ENCODE measurements at regions not wholly inside any gene's neighbourhood (a gene's known extent, or its start where the extent isn't known, plus 50 kb on each side); places are given as distances from the start of the nearest gene placed in this dataset.
"Not testable (repeated sequence)": the region's sequence is repeated elsewhere in the genome, so short reads cannot be mapped to it uniquely, and the experiment has no call there.

GRCh38 chr6:51052716-51053115 is 234.0 kb downstream of the TFAP2B start:
- not testable (repeated sequence) for DNase-seq

- DNase-seq = not testable (repeated sequence)
Observed at GRCh38 chr6:51055316-51055715, 236.6 kb downstream of the TFAP2B start.

GRCh38 chr6:51057296-51057695 is 238.6 kb downstream of the TFAP2B start:
- no peak for DNase-seq

- DNase-seq = no peak
Observed at GRCh38 chr6:51060262-51060762, 241.6 kb downstream of the TFAP2B start.

- DNase-seq = no peak
Observed at GRCh38 chr6:51062166-51062722, 243.6 kb downstream of the TFAP2B start.

- no peak for DNase-seq
Observed at GRCh38 chr6:51077821-51078518, 259.3 kb downstream of the TFAP2B start.

GRCh38 chr6:51090343-51090742 is 271.7 kb downstream of the TFAP2B start:
- no peak for DNase-seq

- no peak for DNase-seq
Observed at GRCh38 chr6:51093871-51094270, 275.2 kb downstream of the TFAP2B start.

GRCh38 chr6:51094271-51094670 is 275.6 kb downstream of the TFAP2B start:
- no peak for DNase-seq

- DNase-seq = no peak
Observed at GRCh38 chr6:51098246-51098645, 279.6 kb downstream of the TFAP2B start.

GRCh38 chr6:51098791-51099190 is 280.1 kb downstream of the TFAP2B start:
- DNase-seq = no peak

- no peak for DNase-seq
Observed at GRCh38 chr6:51099201-51099600, 280.5 kb downstream of the TFAP2B start.

- no peak for DNase-seq
Observed at GRCh38 chr6:51105357-51105756, 286.7 kb downstream of the TFAP2B start.

GRCh38 chr6:51107769-51108203 is 289.1 kb downstream of the TFAP2B start:
- DNase-seq = no peak

GRCh38 chr6:51108563-51109234 is 290.0 kb downstream of the TFAP2B start:
- DNase-seq = no peak

GRCh38 chr6:51112731-51113130 is 294.1 kb downstream of the TFAP2B start:
- no peak for DNase-seq

GRCh38 chr6:51116723-51117122 is 298.1 kb downstream of the TFAP2B start:
- no peak for DNase-seq

- no peak for DNase-seq
Observed at GRCh38 chr6:51118792-51119191, 300.1 kb downstream of the TFAP2B start.

- no peak for DNase-seq
Observed at GRCh38 chr6:51120016-51120415, 301.3 kb downstream of the TFAP2B start.

- not testable (repeated sequence) for DNase-seq
Observed at GRCh38 chr6:51121380-51121976, 302.8 kb downstream of the TFAP2B start.

GRCh38 chr6:51129043-51129442 is 310.4 kb downstream of the TFAP2B start:
- DNase-seq = no peak

- no peak for DNase-seq
Observed at GRCh38 chr6:51137777-51138176, 319.1 kb downstream of the TFAP2B start.
